HEK293 (cell line): ENCODE measurements at regions not wholly inside any gene's neighbourhood (a gene's known extent, or its start where the extent isn't known, plus 50 kb on each side); places are given as distances from the start of the nearest gene placed in this dataset.

Experiments
- CTCF ChIA-PET: fragments of 350-600 bp; formaldehyde crosslinking; extraction: SDS; loops from one replicate; lab custom pipeline; 2021; ENCODE audit warnings: antibody characterized with exemption; lab: Yijun Ruan, JAX
- POLR2A ChIA-PET: fragments of 300-600 bp; formaldehyde crosslinking; extraction: SDS; loops from one replicate; lab custom pipeline; 2020; ENCODE audit warnings: antibody characterized with exemption, inconsistent platforms; lab: Yijun Ruan, JAX
- H3K27ac ChIP-seq: fragments of 200-500 bp; sonication (Bioruptor generic); 2 replicates; pipeline ENCODE4 v1.5.1; 2014; ENCODE audit warnings: low read depth, low read length, control low read depth, inconsistent platforms; ENCODE audit errors: extremely low read depth
- H3K36me3 ChIP-seq, 2 experiments: fragments of 200-500 bp in 1 of 2; sonication (Bioruptor generic) in 1 of 2; 1 replicate in 1 of 2; 2 replicates in 1 of 2; pipeline ENCODE4 v1.5.1; 2014 to 2017; ENCODE audit warnings: inconsistent platforms in 2 of 2, low read length in 2 of 2; ENCODE audit not compliant: control insufficient read depth in 2 of 2, insufficient read depth in 1 of 2
- H3K4me1 ChIP-seq: fragments of 200-500 bp; sonication (Bioruptor generic); 2 replicates; pipeline ENCODE4 v1.5.1; 2014; ENCODE audit warnings: mild to moderate bottlenecking, low read length, inconsistent platforms; ENCODE audit not compliant: control insufficient read depth, insufficient read depth
- H3K4me3 ChIP-seq: 2 replicates; pipeline ENCODE4 v1.5.1; 2011; ENCODE audit warnings: low read depth, mild to moderate bottlenecking, control low read depth, low read length, moderate library complexity
- H3K9me3 ChIP-seq: fragments of 200-500 bp; sonication (Bioruptor generic); 2 replicates; pipeline ENCODE4 v1.5.1; 2014; ENCODE audit warnings: low read depth, low read length, inconsistent platforms; ENCODE audit not compliant: control insufficient read depth, insufficient read depth
- MZF1 ChIP-seq: fragments of 450-650 bp; formaldehyde crosslinking; IDR thresholded peaks from 2 replicates; pipeline ENCODE4 v1.5.1; 2017; ENCODE audit warnings: missing biosample characterization, missing genetic modification characterization, borderline replicate concordance
- SCRT1 ChIP-seq: fragments of 450-650 bp; formaldehyde crosslinking; IDR thresholded peaks from 2 replicates; pipeline ENCODE4 v1.5.1; 2016; ENCODE audit warnings: missing biosample characterization, missing genetic modification characterization, borderline replicate concordance
- SP7 ChIP-seq: fragments of 450-650 bp; formaldehyde crosslinking; IDR thresholded peaks from 2 replicates; pipeline ENCODE4 v1.5.1; 2016; ENCODE audit warnings: missing biosample characterization, missing genetic modification characterization
- ZBTB1 ChIP-seq: fragments of 450-650 bp; formaldehyde crosslinking; IDR thresholded peaks from 2 replicates; pipeline ENCODE4 v1.5.1; 2016; ENCODE audit warnings: missing biosample characterization, missing genetic modification characterization
- ZIC2 ChIP-seq: fragments of 450-650 bp; formaldehyde crosslinking; IDR thresholded peaks from 2 replicates; pipeline ENCODE4 v1.5.1; 2016; ENCODE audit warnings: missing biosample characterization, missing genetic modification characterization
- ZNF114 ChIP-seq: fragments of 450-650 bp; formaldehyde crosslinking; IDR thresholded peaks from 2 replicates; pipeline ENCODE4 v1.5.0; 2017; ENCODE audit warnings: missing biosample characterization, missing genetic modification characterization
- ZNF24 ChIP-seq: fragments of 450-650 bp; formaldehyde crosslinking; IDR thresholded peaks from 2 replicates; pipeline ENCODE4 v1.5.1; 2016; ENCODE audit warnings: missing biosample characterization, missing genetic modification characterization
- ZNF354C ChIP-seq: fragments of 450-650 bp; formaldehyde crosslinking; IDR thresholded peaks from 2 replicates; pipeline ENCODE4 v1.5.1; 2016; ENCODE audit warnings: missing biosample characterization, missing genetic modification characterization, low read depth, borderline replicate concordance
- ZNF404 ChIP-seq: fragments of 450-650 bp; formaldehyde crosslinking; IDR thresholded peaks from 2 replicates; pipeline ENCODE4 v1.5.1; 2017; ENCODE audit warnings: missing biosample characterization, missing genetic modification characterization
- ZNF514 ChIP-seq: fragments of 450-650 bp; formaldehyde crosslinking; IDR thresholded peaks from 2 replicates; pipeline ENCODE4 v1.5.1; 2016; ENCODE audit warnings: missing biosample characterization, missing genetic modification characterization
- ZNF560 ChIP-seq: fragments of 450-650 bp; formaldehyde crosslinking; IDR thresholded peaks from 2 replicates; pipeline ENCODE4 v1.5.1; 2017; ENCODE audit warnings: missing biosample characterization, missing genetic modification characterization, borderline replicate concordance
- ZNF621 ChIP-seq: fragments of 450-650 bp; formaldehyde crosslinking; IDR thresholded peaks from 2 replicates; pipeline ENCODE4 v1.5.1; 2017; ENCODE audit warnings: missing biosample characterization, missing genetic modification characterization
- ZNF707 ChIP-seq: fragments of 450-650 bp; formaldehyde crosslinking; IDR thresholded peaks from 2 replicates; pipeline ENCODE4 v1.5.1; 2016; ENCODE audit warnings: missing biosample characterization, missing genetic modification characterization
- ZNF837 ChIP-seq: fragments of 450-650 bp; formaldehyde crosslinking; IDR thresholded peaks from 2 replicates; pipeline ENCODE4 v1.5.1; 2016; ENCODE audit warnings: missing biosample characterization, missing genetic modification characterization
- TF ChIP-seq, protein P1 (sequence below): fragments of 450-650 bp; formaldehyde crosslinking; IDR thresholded peaks from 2 replicates; pipeline ENCODE4 v1.5.1; 2016; ENCODE audit warnings: missing biosample characterization, missing genetic modification characterization
- TF ChIP-seq, protein P2 (sequence below): fragments of 450-650 bp; formaldehyde crosslinking; IDR thresholded peaks from 2 replicates; pipeline ENCODE4 v1.5.1; 2017; ENCODE audit warnings: missing biosample characterization, missing genetic modification characterization
- TF ChIP-seq, protein P3 (sequence below): fragments of 450-650 bp; formaldehyde crosslinking; IDR thresholded peaks from 2 replicates; pipeline ENCODE4 v1.5.1; 2016; ENCODE audit warnings: missing biosample characterization, missing genetic modification characterization
- TF ChIP-seq, protein P4 (sequence below): fragments of 450-650 bp; formaldehyde crosslinking; IDR thresholded peaks from 2 replicates; pipeline ENCODE4 v1.5.1; 2016; ENCODE audit warnings: missing biosample characterization, missing genetic modification characterization
- TF ChIP-seq, protein P5 (sequence below): fragments of 450-650 bp; formaldehyde crosslinking; IDR thresholded peaks from 2 replicates; pipeline ENCODE4 v1.5.1; 2017; ENCODE audit warnings: missing biosample characterization, missing genetic modification characterization
- TF ChIP-seq, protein P6 (sequence below): fragments of 450-650 bp; IDR thresholded peaks from 2 replicates; pipeline ENCODE4 v1.5.1; 2018; ENCODE audit warnings: missing biosample characterization, missing genetic modification characterization
- TF ChIP-seq, protein P7 (sequence below): fragments of 450-650 bp; formaldehyde crosslinking; IDR thresholded peaks from 2 replicates; pipeline ENCODE4 v1.5.1; 2017; ENCODE audit warnings: missing biosample characterization, missing genetic modification characterization

DNA sequence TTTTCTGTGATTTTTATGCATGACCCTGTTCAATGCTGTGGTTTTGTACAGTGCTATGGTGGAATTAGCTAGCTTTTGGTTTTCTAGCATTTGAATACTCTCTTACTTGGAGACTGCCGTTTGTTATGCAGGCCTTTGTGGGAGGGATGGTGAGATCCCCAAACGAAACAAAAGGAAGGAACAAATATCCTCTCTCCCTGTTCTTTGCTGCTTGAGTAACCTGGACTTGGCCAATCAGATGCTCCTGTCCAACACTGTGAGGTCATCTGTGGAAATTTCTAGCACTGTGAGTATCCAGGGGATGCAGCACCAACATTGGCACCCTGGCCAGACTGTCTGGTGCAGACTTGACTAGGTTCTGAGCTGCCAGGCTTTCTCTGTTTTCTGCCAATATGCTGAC is 314.4 kb downstream of the ANKRD30A start (continued):
- TF ChIP-seq, protein P1, sequence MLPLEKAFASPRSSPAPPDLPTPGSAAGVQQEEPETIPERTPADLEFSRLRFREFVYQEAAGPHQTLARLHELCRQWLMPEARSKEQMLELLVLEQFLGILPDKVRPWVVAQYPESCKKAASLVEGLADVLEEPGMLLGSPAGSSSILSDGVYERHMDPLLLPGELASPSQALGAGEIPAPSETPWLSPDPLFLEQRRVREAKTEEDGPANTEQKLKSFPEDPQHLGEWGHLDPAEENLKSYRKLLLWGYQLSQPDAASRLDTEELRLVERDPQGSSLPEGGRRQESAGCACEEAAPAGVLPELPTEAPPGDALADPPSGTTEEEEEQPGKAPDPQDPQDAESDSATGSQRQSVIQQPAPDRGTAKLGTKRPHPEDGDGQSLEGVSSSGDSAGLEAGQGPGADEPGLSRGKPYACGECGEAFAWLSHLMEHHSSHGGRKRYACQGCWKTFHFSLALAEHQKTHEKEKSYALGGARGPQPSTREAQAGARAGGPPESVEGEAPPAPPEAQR: no peak
- TF ChIP-seq, protein P2, sequence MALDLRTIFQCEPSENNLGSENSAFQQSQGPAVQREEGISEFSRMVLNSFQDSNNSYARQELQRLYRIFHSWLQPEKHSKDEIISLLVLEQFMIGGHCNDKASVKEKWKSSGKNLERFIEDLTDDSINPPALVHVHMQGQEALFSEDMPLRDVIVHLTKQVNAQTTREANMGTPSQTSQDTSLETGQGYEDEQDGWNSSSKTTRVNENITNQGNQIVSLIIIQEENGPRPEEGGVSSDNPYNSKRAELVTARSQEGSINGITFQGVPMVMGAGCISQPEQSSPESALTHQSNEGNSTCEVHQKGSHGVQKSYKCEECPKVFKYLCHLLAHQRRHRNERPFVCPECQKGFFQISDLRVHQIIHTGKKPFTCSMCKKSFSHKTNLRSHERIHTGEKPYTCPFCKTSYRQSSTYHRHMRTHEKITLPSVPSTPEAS (tag by site-specific recombination): no peak
- TF ChIP-seq, protein P3, sequence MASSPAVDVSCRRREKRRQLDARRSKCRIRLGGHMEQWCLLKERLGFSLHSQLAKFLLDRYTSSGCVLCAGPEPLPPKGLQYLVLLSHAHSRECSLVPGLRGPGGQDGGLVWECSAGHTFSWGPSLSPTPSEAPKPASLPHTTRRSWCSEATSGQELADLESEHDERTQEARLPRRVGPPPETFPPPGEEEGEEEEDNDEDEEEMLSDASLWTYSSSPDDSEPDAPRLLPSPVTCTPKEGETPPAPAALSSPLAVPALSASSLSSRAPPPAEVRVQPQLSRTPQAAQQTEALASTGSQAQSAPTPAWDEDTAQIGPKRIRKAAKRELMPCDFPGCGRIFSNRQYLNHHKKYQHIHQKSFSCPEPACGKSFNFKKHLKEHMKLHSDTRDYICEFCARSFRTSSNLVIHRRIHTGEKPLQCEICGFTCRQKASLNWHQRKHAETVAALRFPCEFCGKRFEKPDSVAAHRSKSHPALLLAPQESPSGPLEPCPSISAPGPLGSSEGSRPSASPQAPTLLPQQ: no peak
- TF ChIP-seq, protein P4, sequence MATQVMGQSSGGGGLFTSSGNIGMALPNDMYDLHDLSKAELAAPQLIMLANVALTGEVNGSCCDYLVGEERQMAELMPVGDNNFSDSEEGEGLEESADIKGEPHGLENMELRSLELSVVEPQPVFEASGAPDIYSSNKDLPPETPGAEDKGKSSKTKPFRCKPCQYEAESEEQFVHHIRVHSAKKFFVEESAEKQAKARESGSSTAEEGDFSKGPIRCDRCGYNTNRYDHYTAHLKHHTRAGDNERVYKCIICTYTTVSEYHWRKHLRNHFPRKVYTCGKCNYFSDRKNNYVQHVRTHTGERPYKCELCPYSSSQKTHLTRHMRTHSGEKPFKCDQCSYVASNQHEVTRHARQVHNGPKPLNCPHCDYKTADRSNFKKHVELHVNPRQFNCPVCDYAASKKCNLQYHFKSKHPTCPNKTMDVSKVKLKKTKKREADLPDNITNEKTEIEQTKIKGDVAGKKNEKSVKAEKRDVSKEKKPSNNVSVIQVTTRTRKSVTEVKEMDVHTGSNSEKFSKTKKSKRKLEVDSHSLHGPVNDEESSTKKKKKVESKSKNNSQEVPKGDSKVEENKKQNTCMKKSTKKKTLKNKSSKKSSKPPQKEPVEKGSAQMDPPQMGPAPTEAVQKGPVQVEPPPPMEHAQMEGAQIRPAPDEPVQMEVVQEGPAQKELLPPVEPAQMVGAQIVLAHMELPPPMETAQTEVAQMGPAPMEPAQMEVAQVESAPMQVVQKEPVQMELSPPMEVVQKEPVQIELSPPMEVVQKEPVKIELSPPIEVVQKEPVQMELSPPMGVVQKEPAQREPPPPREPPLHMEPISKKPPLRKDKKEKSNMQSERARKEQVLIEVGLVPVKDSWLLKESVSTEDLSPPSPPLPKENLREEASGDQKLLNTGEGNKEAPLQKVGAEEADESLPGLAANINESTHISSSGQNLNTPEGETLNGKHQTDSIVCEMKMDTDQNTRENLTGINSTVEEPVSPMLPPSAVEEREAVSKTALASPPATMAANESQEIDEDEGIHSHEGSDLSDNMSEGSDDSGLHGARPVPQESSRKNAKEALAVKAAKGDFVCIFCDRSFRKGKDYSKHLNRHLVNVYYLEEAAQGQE (tag by site-specific recombination): no peak
- no peak for TF ChIP-seq ZNF560 (tag by site-specific recombination)
- TF ChIP-seq, protein P5, sequence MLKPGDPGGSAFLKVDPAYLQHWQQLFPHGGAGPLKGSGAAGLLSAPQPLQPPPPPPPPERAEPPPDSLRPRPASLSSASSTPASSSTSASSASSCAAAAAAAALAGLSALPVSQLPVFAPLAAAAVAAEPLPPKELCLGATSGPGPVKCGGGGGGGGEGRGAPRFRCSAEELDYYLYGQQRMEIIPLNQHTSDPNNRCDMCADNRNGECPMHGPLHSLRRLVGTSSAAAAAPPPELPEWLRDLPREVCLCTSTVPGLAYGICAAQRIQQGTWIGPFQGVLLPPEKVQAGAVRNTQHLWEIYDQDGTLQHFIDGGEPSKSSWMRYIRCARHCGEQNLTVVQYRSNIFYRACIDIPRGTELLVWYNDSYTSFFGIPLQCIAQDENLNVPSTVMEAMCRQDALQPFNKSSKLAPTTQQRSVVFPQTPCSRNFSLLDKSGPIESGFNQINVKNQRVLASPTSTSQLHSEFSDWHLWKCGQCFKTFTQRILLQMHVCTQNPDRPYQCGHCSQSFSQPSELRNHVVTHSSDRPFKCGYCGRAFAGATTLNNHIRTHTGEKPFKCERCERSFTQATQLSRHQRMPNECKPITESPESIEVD (tag by site-specific recombination): no peak
- no peak for TF ChIP-seq ZIC2 (tag by site-specific recombination)

DNA sequence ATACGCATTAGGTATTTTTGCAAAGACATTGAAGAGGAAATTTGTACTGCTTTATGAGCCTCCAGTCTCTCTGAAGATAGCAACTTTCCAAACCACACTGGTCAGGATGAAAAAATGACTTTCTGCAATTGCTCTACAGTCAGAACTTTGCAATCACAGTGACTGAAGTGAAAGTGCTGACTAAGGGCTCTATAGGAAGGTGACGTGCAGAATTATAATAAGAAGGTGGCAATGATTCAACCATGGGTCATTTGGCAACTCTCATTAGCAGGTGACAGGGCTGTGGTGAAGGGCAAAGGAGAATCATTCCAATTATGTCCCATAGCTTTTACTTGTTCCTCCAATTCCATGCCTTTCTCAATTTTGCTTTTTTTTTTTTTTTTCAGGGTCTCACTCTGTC is 311.0 kb downstream of the ANKRD30A start:
- no peak for TF ChIP-seq ZNF707 (tag by site-specific recombination)
- TF ChIP-seq, protein P6, sequence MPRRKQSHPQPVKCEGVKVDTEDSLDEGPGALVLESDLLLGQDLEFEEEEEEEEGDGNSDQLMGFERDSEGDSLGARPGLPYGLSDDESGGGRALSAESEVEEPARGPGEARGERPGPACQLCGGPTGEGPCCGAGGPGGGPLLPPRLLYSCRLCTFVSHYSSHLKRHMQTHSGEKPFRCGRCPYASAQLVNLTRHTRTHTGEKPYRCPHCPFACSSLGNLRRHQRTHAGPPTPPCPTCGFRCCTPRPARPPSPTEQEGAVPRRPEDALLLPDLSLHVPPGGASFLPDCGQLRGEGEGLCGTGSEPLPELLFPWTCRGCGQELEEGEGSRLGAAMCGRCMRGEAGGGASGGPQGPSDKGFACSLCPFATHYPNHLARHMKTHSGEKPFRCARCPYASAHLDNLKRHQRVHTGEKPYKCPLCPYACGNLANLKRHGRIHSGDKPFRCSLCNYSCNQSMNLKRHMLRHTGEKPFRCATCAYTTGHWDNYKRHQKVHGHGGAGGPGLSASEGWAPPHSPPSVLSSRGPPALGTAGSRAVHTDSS: no peak
- TF ChIP-seq, protein P7, sequence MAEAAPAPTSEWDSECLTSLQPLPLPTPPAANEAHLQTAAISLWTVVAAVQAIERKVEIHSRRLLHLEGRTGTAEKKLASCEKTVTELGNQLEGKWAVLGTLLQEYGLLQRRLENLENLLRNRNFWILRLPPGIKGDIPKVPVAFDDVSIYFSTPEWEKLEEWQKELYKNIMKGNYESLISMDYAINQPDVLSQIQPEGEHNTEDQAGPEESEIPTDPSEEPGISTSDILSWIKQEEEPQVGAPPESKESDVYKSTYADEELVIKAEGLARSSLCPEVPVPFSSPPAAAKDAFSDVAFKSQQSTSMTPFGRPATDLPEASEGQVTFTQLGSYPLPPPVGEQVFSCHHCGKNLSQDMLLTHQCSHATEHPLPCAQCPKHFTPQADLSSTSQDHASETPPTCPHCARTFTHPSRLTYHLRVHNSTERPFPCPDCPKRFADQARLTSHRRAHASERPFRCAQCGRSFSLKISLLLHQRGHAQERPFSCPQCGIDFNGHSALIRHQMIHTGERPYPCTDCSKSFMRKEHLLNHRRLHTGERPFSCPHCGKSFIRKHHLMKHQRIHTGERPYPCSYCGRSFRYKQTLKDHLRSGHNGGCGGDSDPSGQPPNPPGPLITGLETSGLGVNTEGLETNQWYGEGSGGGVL (tag by site-specific recombination): no peak
- TF ChIP-seq ZNF837 (tag by site-specific recombination): no peak
- no peak for TF ChIP-seq MZF1 (tag by site-specific recombination)
- TF ChIP-seq ZNF354C: no peak
- TF ChIP-seq ZNF404 (tag by site-specific recombination): no peak
- no peak for TF ChIP-seq ZNF114
- TF ChIP-seq SCRT1 (tag by site-specific recombination): no peak
- no peak for TF ChIP-seq SP7 (tag by site-specific recombination)
- no peak for TF ChIP-seq ZNF514 (tag by site-specific recombination)
- TF ChIP-seq ZNF24 (tag by site-specific recombination): no peak
- TF ChIP-seq ZBTB1 (tag by site-specific recombination): no peak
- TF ChIP-seq ZNF621 (tag by site-specific recombination): no peak
- no peak overlapping the region for H3K27ac ChIP-seq
- no peak overlapping the region for H3K4me3 ChIP-seq
- ChIA-PET CTCF (interaction anchor here (0.6 to 4.9 kb wide), 3 partner anchors 59 to 619 kb away, joined by 3 to 32 read pairs (median 10); no protein-coding TSS in a partner anchor), POLR2A (no interaction called here)
- no peaks in the 10 kb centered on the region for H3K9me3 ChIP-seq
- H3K36me3 ChIP-seq: no peaks in the 10 kb centered on the region
- H3K4me1 ChIP-seq: no peaks in the 10 kb centered on the region
